Tibial artery (tissue), 4 donors: ENCODE measurements at regions not wholly inside any gene's neighbourhood (a gene's known extent, or its start where the extent isn't known, plus 50 kb on each side); places are given as distances from the start of the nearest gene placed in this dataset.

Experiments used
- DNase-seq, 2 donors: peaks; one replicate each; pipeline ENCODE4 v3.0.0-alpha.2; 2019
- H3K27ac ChIP-seq, 2 donors: fragments of 200-600 bp; sonication (generic) in 1 of 2; 1 replicate in 1 of 2; 2 replicates in 1 of 2; pipeline ENCODE4 v1.5.1; 2018 to 2019; ENCODE audit warnings: mild to moderate bottlenecking in 1 of 2
- H3K27me3 ChIP-seq, 2 donors: fragments of 200-600 bp; sonication (generic) in 1 of 2; one replicate each; pipeline versions ENCODE4 v1.5.1 to v1.6.0; 2016 to 2019
- H3K36me3 ChIP-seq, 3 donors: fragments of 200-600 bp; sonication (generic) in 2 of 3; one replicate each; pipeline ENCODE4 v1.5.1; 2016 to 2019; ENCODE audit warnings: mild to moderate bottlenecking in 2 of 3
- H3K4me1 ChIP-seq, 4 donors: fragments of 200-600 bp; sonication (generic) in 2 of 4; 1 replicate in 3 of 4; 2 replicates in 1 of 4; pipeline ENCODE4 v1.5.1; 2016 to 2019
- H3K4me3 ChIP-seq, 2 donors: fragments of 200-600 bp; sonication (generic) in 1 of 2; 1 replicate in 1 of 2; 2 replicates in 1 of 2; pipeline ENCODE4 v1.5.1; 2018 to 2019; ENCODE audit warnings: mild to moderate bottlenecking in 2 of 2
- H3K9me3 ChIP-seq, 3 donors: fragments of 200-600 bp; sonication (generic) in 1 of 3; one replicate each; pipeline ENCODE4 v1.5.1; 2016 to 2019
- intact Hi-C: fragments of 100-400 bp; cut with DNase I; formaldehyde crosslinking; loops from one replicate; pipeline ENCODE4 v1.15.0; 2023; ENCODE audit warnings: low total_unique reads
- TF ChIP-seq, protein P1 (sequence below), 2 experiments: fragments of 200-600 bp in 1 of 2; fragments of 450-650 bp in 1 of 2; IDR thresholded peaks; one replicate each; pipeline ENCODE4 v1.5.1; 2017 to 2019; ENCODE audit warnings: antibody characterized with exemption in 2 of 2, mild to moderate bottlenecking in 1 of 2, moderate library complexity in 1 of 2

DNA sequence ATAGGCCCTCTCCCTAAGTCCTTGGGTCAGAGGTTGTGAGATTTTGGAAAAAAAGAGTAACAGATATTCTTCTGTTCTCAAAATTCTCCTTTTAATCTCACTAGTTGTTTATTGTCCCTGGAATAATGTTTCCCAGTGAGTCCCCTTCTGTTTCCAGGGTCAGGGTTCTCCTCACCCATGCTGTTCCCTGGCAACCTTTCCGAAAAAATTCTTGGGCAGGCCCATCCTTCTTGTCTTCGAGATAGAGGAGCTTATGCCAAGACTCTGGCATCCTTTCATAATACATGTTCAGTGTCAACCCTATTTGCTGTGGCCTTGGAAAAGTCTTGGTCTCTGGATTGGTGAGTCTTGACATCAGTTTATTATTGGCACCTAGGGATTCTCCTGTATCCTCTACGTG, 212.4 kb upstream of the FAR2 start:
- intact Hi-C loops = loop anchor here (10.0 kb wide), 1 partner anchor 48 kb away; no protein-coding TSS in a partner anchor
- Histone ChIP-seq H3K27me3 (no peaks in the 10 kb centered on the region), H3K9me3 (no peaks in the 10 kb centered on the region), H3K36me3 (no peaks in the 10 kb centered on the region), H3K4me3 (no peak overlapping the region), H3K4me1 (no peaks in the 10 kb centered on the region), H3K27ac (no peak overlapping the region)
- DNase-seq = no peak
- TF ChIP-seq, protein P1, sequence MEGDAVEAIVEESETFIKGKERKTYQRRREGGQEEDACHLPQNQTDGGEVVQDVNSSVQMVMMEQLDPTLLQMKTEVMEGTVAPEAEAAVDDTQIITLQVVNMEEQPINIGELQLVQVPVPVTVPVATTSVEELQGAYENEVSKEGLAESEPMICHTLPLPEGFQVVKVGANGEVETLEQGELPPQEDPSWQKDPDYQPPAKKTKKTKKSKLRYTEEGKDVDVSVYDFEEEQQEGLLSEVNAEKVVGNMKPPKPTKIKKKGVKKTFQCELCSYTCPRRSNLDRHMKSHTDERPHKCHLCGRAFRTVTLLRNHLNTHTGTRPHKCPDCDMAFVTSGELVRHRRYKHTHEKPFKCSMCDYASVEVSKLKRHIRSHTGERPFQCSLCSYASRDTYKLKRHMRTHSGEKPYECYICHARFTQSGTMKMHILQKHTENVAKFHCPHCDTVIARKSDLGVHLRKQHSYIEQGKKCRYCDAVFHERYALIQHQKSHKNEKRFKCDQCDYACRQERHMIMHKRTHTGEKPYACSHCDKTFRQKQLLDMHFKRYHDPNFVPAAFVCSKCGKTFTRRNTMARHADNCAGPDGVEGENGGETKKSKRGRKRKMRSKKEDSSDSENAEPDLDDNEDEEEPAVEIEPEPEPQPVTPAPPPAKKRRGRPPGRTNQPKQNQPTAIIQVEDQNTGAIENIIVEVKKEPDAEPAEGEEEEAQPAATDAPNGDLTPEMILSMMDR (IDR thresholded peaks at IDR 0.05) = no peak

DNA sequence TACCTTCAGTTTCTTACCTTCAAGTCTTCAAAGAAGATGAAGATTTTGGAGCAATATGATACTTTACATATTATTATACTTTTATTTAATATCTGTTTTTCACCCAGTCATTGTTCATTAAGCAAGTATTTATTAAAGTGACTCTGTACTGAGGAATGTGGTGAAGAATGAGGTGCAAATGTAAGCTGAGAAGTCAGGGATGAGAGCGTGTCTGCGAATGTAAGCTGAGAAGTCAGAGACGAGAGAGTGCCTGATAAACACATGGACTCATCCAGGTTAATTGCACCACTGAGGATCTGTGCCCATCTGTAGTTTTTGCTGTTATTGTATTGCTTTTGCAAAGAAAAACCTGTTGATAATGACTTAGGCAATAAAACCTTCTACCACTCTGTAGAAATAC, 211.9 kb upstream of the FAR2 start:
- Histone ChIP-seq H3K4me1 (no peaks in the 10 kb centered on the region), H3K4me3 (no peak overlapping the region), H3K9me3 (no peaks in the 10 kb centered on the region), H3K36me3 (no peaks in the 10 kb centered on the region), H3K27me3 (no peaks in the 10 kb centered on the region), H3K27ac (no peak overlapping the region)
- TF ChIP-seq, protein P1 (IDR thresholded peaks at IDR 0.05) = no peak
- DNase-seq = no peak
- intact Hi-C loops = loop anchor here (10.0 kb wide), 1 partner anchor 48 kb away; no protein-coding TSS in a partner anchor

DNA sequence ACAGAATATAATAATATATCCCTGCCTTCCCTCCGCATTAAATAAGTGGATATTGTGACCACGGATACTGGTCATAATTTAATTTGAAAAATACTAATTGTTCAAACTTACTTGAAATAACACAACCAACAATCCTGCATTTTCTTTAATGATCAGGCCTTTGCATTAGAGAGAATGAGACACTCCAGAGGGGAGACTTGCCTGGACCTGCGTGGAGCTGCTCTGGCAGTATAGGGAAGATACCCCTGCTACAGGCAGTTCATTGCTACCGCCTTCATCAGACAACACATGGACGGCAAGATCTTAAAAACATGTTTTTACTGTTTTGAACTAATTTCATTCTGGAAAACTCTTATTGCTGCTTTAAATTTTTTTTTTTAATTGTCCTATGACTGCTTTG, 211.0 kb upstream of the FAR2 start:
- no peaks in the 10 kb centered on the region for H3K4me1 ChIP-seq
- H3K27me3 ChIP-seq = no peaks in the 10 kb centered on the region
- H3K36me3 ChIP-seq = no peaks in the 10 kb centered on the region
- intact Hi-C loops = loop anchor here (10.0 kb wide), 1 partner anchor 47 kb away; no protein-coding TSS in a partner anchor
- H3K27ac ChIP-seq = no peak overlapping the region
- H3K9me3 ChIP-seq = no peaks in the 10 kb centered on the region
- H3K4me3 ChIP-seq = no peak overlapping the region
- no peak for DNase-seq
- TF ChIP-seq, protein P1 (IDR thresholded peaks at IDR 0.05) = no peak

DNA sequence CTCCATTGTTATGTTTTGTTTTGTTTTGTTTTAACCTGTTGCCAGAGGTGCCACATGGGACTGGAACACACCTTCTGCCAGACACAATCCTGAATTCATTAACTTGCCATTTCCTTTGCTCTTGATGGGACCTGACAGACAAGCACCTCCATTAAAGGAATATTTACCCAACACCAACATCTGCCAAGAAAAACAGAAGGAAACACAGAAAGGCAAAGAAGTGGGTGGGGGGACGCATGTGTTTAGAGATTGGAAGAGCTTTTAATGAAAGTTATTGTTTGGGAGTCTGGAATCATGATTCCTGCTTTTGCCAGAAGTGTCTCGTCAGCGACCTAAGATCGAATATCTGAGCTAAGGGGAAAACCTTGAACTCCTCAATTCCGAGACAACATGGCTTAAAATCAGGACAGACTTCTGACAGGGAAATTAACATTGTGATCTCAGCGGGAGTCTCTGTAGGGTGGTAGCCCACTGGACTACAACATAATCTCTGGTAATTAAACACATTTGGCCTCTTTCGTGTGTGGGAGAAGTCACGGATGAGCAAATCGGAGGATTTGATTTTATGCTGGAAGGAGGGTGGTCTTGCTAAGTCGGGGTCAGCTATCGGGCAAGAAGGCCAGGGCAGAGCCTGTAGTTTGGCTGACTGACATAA, 210.4 kb upstream of the FAR2 start:
- TF ChIP-seq, protein P1 (IDR thresholded peaks at IDR 0.05) = no peak
- Histone ChIP-seq H3K4me1 (no peaks in the 10 kb centered on the region), H3K9me3 (no peaks in the 10 kb centered on the region), H3K27ac (no peak overlapping the region), H3K36me3 (no peaks in the 10 kb centered on the region), H3K27me3 (no peaks in the 10 kb centered on the region), H3K4me3 (no peak overlapping the region)
- intact Hi-C loops = loop anchor here (10.0 kb wide), 1 partner anchor 46 kb away; no protein-coding TSS in a partner anchor
- no peak for DNase-seq

DNA sequence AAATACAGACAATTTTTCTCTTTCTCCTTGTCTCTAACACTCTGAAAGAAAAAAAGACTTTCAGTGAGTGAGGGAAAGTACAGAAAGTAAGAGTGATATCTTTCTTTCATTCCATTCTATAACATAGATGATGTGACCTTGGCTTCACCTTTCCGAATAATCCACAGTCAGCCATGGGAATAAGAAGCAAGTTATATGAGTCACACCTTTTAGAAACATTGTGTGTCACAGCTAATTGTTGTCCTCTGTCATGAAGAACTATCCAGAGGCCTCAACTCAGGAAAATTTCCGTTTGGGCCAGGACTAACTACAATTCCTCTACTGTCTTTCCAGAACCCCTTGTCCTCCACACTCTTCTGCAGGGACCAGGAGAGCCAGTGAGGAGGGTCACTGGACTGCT, 209.7 kb upstream of the FAR2 start:
- H3K36me3 ChIP-seq = no peaks in the 10 kb centered on the region
- no peak overlapping the region for H3K27ac ChIP-seq
- TF ChIP-seq, protein P1 (IDR thresholded peaks at IDR 0.05) = no peak
- no peaks in the 10 kb centered on the region for H3K4me1 ChIP-seq
- H3K27me3 ChIP-seq = no peaks in the 10 kb centered on the region
- no peak overlapping the region for H3K4me3 ChIP-seq
- no peaks in the 10 kb centered on the region for H3K9me3 ChIP-seq
- DNase-seq = no peak
- intact Hi-C loops = loop anchor here (10.0 kb wide), 1 partner anchor 45 kb away; no protein-coding TSS in a partner anchor
